K562 (cell line): ENCODE measurements at regions not wholly inside any gene's neighbourhood (a gene's known extent, or its start where the extent isn't known, plus 50 kb on each side); places are given as distances from the start of the nearest gene placed in this dataset.

Source experiments
- ATAC-seq: fragments of 200-7000 bp; cut with Tn5 transposase; 3 replicates; pipeline ENCODE4 v1.9.1; 2020; ENCODE audit warnings: moderate library complexity
- BruUV-seq: library from RNA; stranded (reverse); fragments of 400-500 nt; replicated peaks from 2 replicates; lab custom pipeline; 2021; lab: Mats Ljungman, UMichigan
- CTCF ChIA-PET: fragments of 300-600 bp; formaldehyde crosslinking; extraction: SDS; loops from one replicate; lab custom pipeline; 2021; ENCODE audit warnings: low intra/inter-chr PET ratio; lab: Yijun Ruan, JAX
- POLR2A ChIA-PET: fragments of 300-600, 350-650 bp; sonication (Branson Sonifier 250); formaldehyde crosslinking; extraction: SDS; loops from one replicate; lab custom pipeline; 2021; ENCODE audit warnings: antibody characterized with exemption, inconsistent platforms; lab: Yijun Ruan, JAX
- DNase-seq, 4 experiments: peaks; one replicate each; pipeline versions ENCODE4 v3.0.0 to v3.0.0-alpha.2; 2011 to 2018; ENCODE audit warnings: low spot score in 3 of 4, mixed read lengths in 3 of 4; ENCODE audit errors: extremely low read depth in 1 of 4
- FAIRE-seq: peaks from 2 replicates; lab custom pipeline; 2011; peaks lifted over from hg19 to GRCh38; lab: Jason Lieb, UNC
- H2AFZ ChIP-seq: 2 replicates; pipeline ENCODE4 v1.6.0; 2011; ENCODE audit warnings: low read depth, low read length, control low read depth, inconsistent platforms
- H3K27ac ChIP-seq: fragments of 200-600 bp; 3 replicates; pipeline ENCODE4 v1.8.0; 2011; ENCODE audit warnings: low read depth, mild to moderate bottlenecking, control low read depth, inconsistent platforms, low read length, moderate library complexity, mixed read lengths; ENCODE audit errors: extremely low read depth
- H3K27me3 ChIP-seq, 2 experiments: fragments of 300-600 bp in 1 of 2; 2 replicates in 1 of 2; 3 replicates in 1 of 2; pipeline versions ENCODE4 v1.6.0 to v1.8.0; 2011; ENCODE audit warnings: inconsistent platforms in 2 of 2, low read length in 2 of 2, mild to moderate bottlenecking in 1 of 2, mixed read lengths in 1 of 2, moderate library complexity in 1 of 2; ENCODE audit not compliant: control insufficient read depth in 2 of 2, insufficient read depth in 2 of 2
- H3K36me3 ChIP-seq: fragments of 300-600 bp; 3 replicates; pipeline ENCODE4 v1.8.0; 2011; ENCODE audit warnings: mild to moderate bottlenecking, low read length, inconsistent platforms; ENCODE audit not compliant: control insufficient read depth, insufficient read depth
- H3K4me1 ChIP-seq, 2 experiments: fragments of 200-600 bp in 1 of 2; replicated peaks in 1 of 2; 2 replicates in 1 of 2; 3 replicates in 1 of 2; pipeline versions ENCODE4 v1.5.1 to v1.8.0; 2011; ENCODE audit warnings: inconsistent platforms in 2 of 2, low read length in 2 of 2, mild to moderate bottlenecking in 1 of 2, mixed read lengths in 1 of 2, moderate library complexity in 1 of 2; ENCODE audit not compliant: control insufficient read depth in 2 of 2, insufficient read depth in 2 of 2
- H3K4me2 ChIP-seq: 2 replicates; pipeline ENCODE4 v1.6.1; 2011; ENCODE audit warnings: low read length, control low read depth, inconsistent platforms, mixed read lengths; ENCODE audit not compliant: insufficient read depth
- H3K4me3 ChIP-seq: fragments of 200-600 bp; sonication (generic), shearing (Covaris generic); 2 replicates; pipeline ENCODE4 v1.5.1; 2016; ENCODE audit warnings: control low read depth, inconsistent platforms
- H3K79me2 ChIP-seq: fragments of 200-600 bp; 3 replicates; pipeline ENCODE4 v1.8.0; 2011; ENCODE audit warnings: low read length, inconsistent platforms; ENCODE audit not compliant: control insufficient read depth, insufficient read depth
- H3K9ac ChIP-seq, 2 experiments: 2 replicates each; pipeline versions ENCODE4 v1.6.0 to v1.6.1; 2011; ENCODE audit warnings: low read depth in 2 of 2, low read length in 2 of 2, control low read depth in 1 of 2, inconsistent platforms in 1 of 2, mild to moderate bottlenecking in 1 of 2, mixed read lengths in 1 of 2; ENCODE audit not compliant: insufficient read depth in 1 of 2
- H3K9me1 ChIP-seq: one replicate; pipeline ENCODE4 v1.6.0; 2011; ENCODE audit warnings: inconsistent platforms, mild to moderate bottlenecking, low read length, moderate library complexity; ENCODE audit not compliant: control insufficient read depth, insufficient read depth
- H3K9me3 ChIP-seq: replicated peaks from 2 replicates; pipeline ENCODE4 v1.5.1; 2011; ENCODE audit warnings: low read depth, low read length, inconsistent platforms; ENCODE audit not compliant: control insufficient read depth, insufficient read depth
- H4K20me1 ChIP-seq: replicated peaks from 2 replicates; pipeline ENCODE4 v1.6.1; 2011; ENCODE audit warnings: low read length, inconsistent platforms, mixed read lengths; ENCODE audit not compliant: control insufficient read depth, insufficient read depth
- AFF4 ChIP-seq: sonication (generic); formaldehyde crosslinking; IDR thresholded peaks from 2 replicates; pipeline ENCODE4 v1.8.0; 2023; ENCODE audit warnings: mild to moderate bottlenecking, missing genetic modification reagents
- ARID4B ChIP-seq: sonication (generic); formaldehyde crosslinking; IDR thresholded peaks from 2 replicates; pipeline ENCODE4 v1.8.0; 2022; ENCODE audit warnings: mild to moderate bottlenecking, missing genetic modification reagents
- JUN ChIP-seq, 2 experiments: sonication (generic) in 1 of 2; formaldehyde crosslinking in 1 of 2; IDR thresholded peaks; 2 replicates each; pipeline versions ENCODE4 v1.6.1 to v1.8.0; 2012 to 2022; ENCODE audit warnings: borderline replicate concordance in 2 of 2, mild to moderate bottlenecking in 2 of 2, improper control_type of control experiment in 1 of 2, low read depth in 1 of 2, low read length in 1 of 2, missing genetic modification reagents in 1 of 2
- MCM2 ChIP-seq: fragments of 450-650 bp; IDR thresholded peaks from 2 replicates; pipeline ENCODE4 v1.6.1; 2017; ENCODE audit warnings: low read depth, mild to moderate bottlenecking
- MEIS2 ChIP-seq: fragments of 450-650 bp; IDR thresholded peaks from 2 replicates; pipeline ENCODE4 v1.6.1; 2014; ENCODE audit warnings: mild to moderate bottlenecking; ENCODE audit not compliant: partially characterized antibody
- NR3C1 ChIP-seq: sonication (generic); formaldehyde crosslinking; IDR thresholded peaks from 2 replicates; pipeline ENCODE4 v1.8.1; 2022; ENCODE audit warnings: missing genetic modification reagents
- RBM15 ChIP-seq: fragments of 200-400 bp; formaldehyde crosslinking; IDR thresholded peaks from 2 replicates; pipeline ENCODE4 v1.6.1; 2018; ENCODE audit warnings: mild to moderate bottlenecking, low read length, moderate library complexity; ENCODE audit not compliant: insufficient read depth
- TAF15 ChIP-seq: fragments of 200-400 bp; formaldehyde crosslinking; IDR thresholded peaks from 2 replicates; pipeline ENCODE4 v1.6.1; 2017; ENCODE audit warnings: mild to moderate bottlenecking, low read depth, low read length, moderate library complexity
- TAF7 ChIP-seq: fragments of 450-650 bp; IDR thresholded peaks from 2 replicates; pipeline ENCODE4 v1.6.1; 2016; ENCODE audit warnings: missing genetic modification characterization, missing compliant biosample characterization
- ZNF263 ChIP-seq: sonication (generic); formaldehyde crosslinking; IDR thresholded peaks from 2 replicates; pipeline ENCODE4 v1.8.0; 2022; ENCODE audit warnings: mild to moderate bottlenecking, missing genetic modification reagents, borderline replicate concordance
- ZNF717 ChIP-seq: fragments of 250-450 bp; sonication (Bioruptor Pico); IDR thresholded peaks from 2 replicates; pipeline ENCODE4 v1.5.0; 2021
- WGBS: fragments of 100-300 bp; shearing (Covaris generic); methylation state at CpG from one replicate; pipeline ENCODE4 v1.1.6; 2016; ENCODE audit warnings: low coverage, mixed read lengths; ENCODE audit not compliant: insufficient coverage; ENCODE audit errors: missing lambda C conversion rate; 5-methylcytosine and 5-hydroxymethylcytosine counted together
- in situ Hi-C: fragments of 300-500 bp; cut with MboI; formaldehyde crosslinking; loops from 4 replicates; pipeline ENCODE4 v1.15.0; 2018; ENCODE audit warnings: inconsistent platforms, mixed read lengths
- intact Hi-C: fragments of 100-400 bp; cut with micrococcal nuclease; formaldehyde crosslinking; loops from 2 replicates; pipeline ENCODE4 v1.14.2; 2022

GRCh38 chr14:101132051-101132571 lies 228.6 kb upstream of the RTL1 start:
- H3K79me2 ChIP-seq, result no peaks in the 10 kb centered on the region
- no peak overlapping the region for H3K4me3 ChIP-seq
- DNase-seq (no peak), FAIRE-seq (no peak), ATAC-seq (no peak)
- no peak for TF ChIP-seq MEIS2
- TF ChIP-seq RBM15, result no peak
- TF ChIP-seq JUN (IDR thresholded peaks at IDR 0.05; ENCODE audit: borderline replicate concordance, low read depth, low read length), result no peak
- no peak for TF ChIP-seq JUN (CRISPR knock-in tag; IDR thresholded peaks at IDR 0.05; ENCODE audit: borderline replicate concordance)
- TF ChIP-seq MCM2, result no peak
- no peak for TF ChIP-seq ARID4B (CRISPR knock-in tag)
- no peak for TF ChIP-seq ZNF717 (CRISPR knock-in tag)
- TF ChIP-seq ZNF263 (CRISPR knock-in tag), result no peak
- no peak for TF ChIP-seq TAF7 (tag)
- no peak for TF ChIP-seq NR3C1
- no peak for TF ChIP-seq TAF15
- no peak for TF ChIP-seq AFF4
- no peak overlapping the region for H3K9ac ChIP-seq
- no peak overlapping the region for H2AFZ ChIP-seq
- POLR2A ChIA-PET, result interaction anchor here (0.6 kb wide), 1 partner anchor 433 kb away, joined by 3 read pairs; no protein-coding TSS in a partner anchor
- WGBS, result 0% methylated on average over 8 of the region's 10 CpGs
- peaks cover 0 to 50% of the 10 kb centered on the region in 2 experiments; a peak in 2 of 5 replicates for H3K27me3 ChIP-seq
- no TSS peak for BruUV-seq
- no peaks in the 10 kb centered on the region for H3K36me3 ChIP-seq
- H4K20me1 ChIP-seq, result no peaks in the 10 kb centered on the region
- intact Hi-C loops (no loop called here), in situ Hi-C loops (no loop called here)
- CTCF ChIA-PET, result no interaction called here
- H3K4me1 ChIP-seq, result no peaks in the 10 kb centered on the region; a peak in 1 of 5 replicates
- no peaks in the 10 kb centered on the region for H3K9me1 ChIP-seq
- no peak overlapping the region for H3K4me2 ChIP-seq
- H3K9me3 ChIP-seq, result no peaks in the 10 kb centered on the region
- H3K27ac ChIP-seq, result no peak overlapping the region
